Smooth muscle cell (in vitro differentiated cells): ENCODE measurements at regions not wholly inside any gene's neighbourhood (a gene's known extent, or its start where the extent isn't known, plus 50 kb on each side); places are given as distances from the start of the nearest gene placed in this dataset.

ENCODE experiments used
- DNase-seq: peaks from one replicate; lab custom pipeline; 2025; ENCODE audit not compliant: unreplicated experiment; lab: John Stamatoyannopoulos, UW
- H2AFZ ChIP-seq: fragments of 200-600 bp; sonication (generic); 2 replicates; pipeline ENCODE4 v1.6.0; 2016; ENCODE audit warnings: antibody characterized with exemption, low read depth, mild to moderate bottlenecking
- H3F3A ChIP-seq: fragments of 200-600 bp; sonication (generic); 2 replicates; pipeline ENCODE4 v1.6.0; 2017; ENCODE audit warnings: antibody characterized with exemption, low read depth
- H3K27ac ChIP-seq: fragments of 200-600 bp; sonication (generic); 2 replicates; pipeline ENCODE4 v1.5.1; 2016; ENCODE audit warnings: low read depth, mild to moderate bottlenecking
- H3K27me3 ChIP-seq: fragments of 200-600 bp; sonication (generic); 2 replicates; pipeline ENCODE4 v1.6.1; 2016; ENCODE audit warnings: low read depth, mild to moderate bottlenecking
- H3K36me3 ChIP-seq: fragments of 200-600 bp; sonication (generic); 2 replicates; pipeline ENCODE4 v1.5.1; 2016; ENCODE audit warnings: low read depth
- H3K4me1 ChIP-seq: fragments of 200-600 bp; sonication (generic); 2 replicates; pipeline ENCODE4 v1.5.1; 2016; ENCODE audit warnings: low read depth
- H3K4me2 ChIP-seq: fragments of 200-600 bp; sonication (generic); 2 replicates; pipeline ENCODE4 v1.6.0; 2016; ENCODE audit warnings: mild to moderate bottlenecking
- H3K4me3 ChIP-seq: fragments of 200-600 bp; sonication (generic); 2 replicates; pipeline ENCODE4 v1.5.1; 2016; ENCODE audit warnings: mild to moderate bottlenecking
- H3K79me2 ChIP-seq: fragments of 200-600 bp; sonication (generic); 2 replicates; pipeline ENCODE4 v1.6.0; 2016; ENCODE audit warnings: low read depth, mild to moderate bottlenecking
- H3K9ac ChIP-seq: fragments of 200-600 bp; sonication (generic); 2 replicates; pipeline ENCODE4 v1.6.0; 2016; ENCODE audit warnings: low read depth
- H3K9me3 ChIP-seq: fragments of 200-600 bp; sonication (generic); replicated peaks from 2 replicates; pipeline ENCODE4 v1.5.1; 2016; ENCODE audit warnings: low read depth
- H4K20me1 ChIP-seq: fragments of 200-600 bp; sonication (generic); 2 replicates; pipeline ENCODE4 v1.6.0; 2016; ENCODE audit warnings: low read depth
- CTCF ChIP-seq: fragments of 200-600 bp; sonication (generic); IDR thresholded peaks from 2 replicates; pipeline ENCODE4 v1.5.1; 2017; ENCODE audit warnings: borderline replicate concordance, mild to moderate bottlenecking, antibody characterized with exemption; ENCODE audit not compliant: insufficient read depth, poor library complexity, severe bottlenecking
- WGBS: methylation state at CpG from one replicate; pipeline ENCODE4 v1.1.7; 2016; ENCODE audit warnings: low lambda C conversion rate; 5-methylcytosine and 5-hydroxymethylcytosine counted together

- 90% methylated on average over 14 of the region's 14 CpGs for WGBS
- Histone ChIP-seq H3K4me1 (no peaks in the 10 kb centered on the region), H3K27me3 (peaks cover 5% of the 10 kb centered on the region), H3K4me2 (no peak overlapping the region), H3K79me2 (no peaks in the 10 kb centered on the region), H3K27ac (no peak overlapping the region), H4K20me1 (no peaks in the 10 kb centered on the region), H3K9me3 (no peaks in the 10 kb centered on the region), H3F3A (no peaks in the 10 kb centered on the region), H3K9ac (no peak overlapping the region), H3K36me3 (no peaks in the 10 kb centered on the region), H2AFZ (no peak overlapping the region), H3K4me3 (no peak overlapping the region)
- TF ChIP-seq CTCF: no peak
- no peak for DNase-seq
These were observed 70.9 kb upstream of the PPP1R26 start for GRCh38 chr9:135408476-135409254.

- Histone ChIP-seq H3K4me3 (no peak overlapping the region), H4K20me1 (no peaks in the 10 kb centered on the region), H3K27ac (no peak overlapping the region), H3K79me2 (no peaks in the 10 kb centered on the region), H3F3A (no peaks in the 10 kb centered on the region), H3K27me3 (peaks cover 5% of the 10 kb centered on the region), H3K9me3 (no peaks in the 10 kb centered on the region), H3K4me2 (no peak overlapping the region), H3K4me1 (no peaks in the 10 kb centered on the region), H3K9ac (no peak overlapping the region), H3K36me3 (no peaks in the 10 kb centered on the region), H2AFZ (no peak overlapping the region)
- no peak for DNase-seq
- TF ChIP-seq CTCF: no peak
- WGBS: 91% methylated on average over 28 of the region's 30 CpGs
These were observed 70.0 kb upstream of the PPP1R26 start for GRCh38 chr9:135409286-135410200.

GRCh38 chr9:135410421-135410820 lies 69.2 kb upstream of the PPP1R26 start:
- H3K4me3 ChIP-seq: no peak overlapping the region
- H3K36me3 ChIP-seq: no peaks in the 10 kb centered on the region
- no peak overlapping the region for H3K9ac ChIP-seq
- TF ChIP-seq CTCF: no peak
- H2AFZ ChIP-seq: no peak overlapping the region
- H3K9me3 ChIP-seq: no peaks in the 10 kb centered on the region
- no peaks in the 10 kb centered on the region for H3K79me2 ChIP-seq
- no peak for DNase-seq
- peaks cover 5% of the 10 kb centered on the region for H3K27me3 ChIP-seq
- no peaks in the 10 kb centered on the region for H3K4me1 ChIP-seq
- whole genome bisulfite sequencing: 85% methylated on average over 7 of the region's 7 CpGs
- H3K27ac ChIP-seq: no peak overlapping the region
- H4K20me1 ChIP-seq: no peaks in the 10 kb centered on the region
- no peaks in the 10 kb centered on the region for H3F3A ChIP-seq
- H3K4me2 ChIP-seq: no peak overlapping the region
